GM19240 (cell line): ENCODE measurements at regions not wholly inside any gene's neighbourhood (a gene's known extent, or its start where the extent isn't known, plus 50 kb on each side); places are given as distances from the start of the nearest gene placed in this dataset.

ENCODE experiments used
- DNase-seq: peaks from one replicate; pipeline ENCODE4 v3.0.0; 2011; ENCODE audit warnings: low spot score; ENCODE audit not compliant: insufficient read length

DNA sequence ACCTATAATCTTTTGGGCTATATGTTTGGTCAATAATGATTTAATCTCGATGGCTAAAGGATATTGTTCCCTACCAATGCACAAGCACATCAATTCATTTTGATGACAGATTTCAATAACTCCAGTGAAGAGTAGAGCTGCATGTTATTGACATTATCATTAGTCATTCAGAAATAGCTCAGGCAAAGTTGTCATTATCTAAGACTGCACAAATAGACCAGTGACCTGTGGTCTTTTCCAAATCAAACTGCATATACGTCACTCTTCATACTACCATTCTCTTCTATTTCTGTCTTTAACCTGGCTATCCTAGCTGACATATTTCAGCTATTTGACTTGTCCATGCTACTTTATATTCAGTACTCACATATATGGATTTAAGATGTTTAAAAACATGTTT is 1050.8 kb downstream of the C4orf33 start:
- no peak for DNase-seq

DNA sequence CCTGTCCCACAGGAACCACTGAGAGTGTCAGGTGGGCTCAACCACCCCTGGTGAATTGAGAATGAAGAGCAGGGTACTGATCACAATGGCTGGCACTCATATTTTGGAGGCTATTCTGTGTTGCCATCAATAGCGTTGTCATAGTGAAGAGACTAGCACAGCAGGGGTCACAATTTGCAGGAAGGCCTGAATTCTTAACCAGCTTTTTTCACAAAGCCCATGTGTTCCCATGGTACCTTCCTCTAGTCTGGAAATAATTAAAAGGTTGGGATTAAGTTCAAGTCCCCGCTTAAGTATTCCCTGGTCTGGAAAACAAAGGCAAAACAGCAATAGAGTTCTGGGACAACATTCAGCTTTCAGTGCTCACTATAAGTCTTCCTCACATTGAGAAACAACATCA is 1051.7 kb downstream of the C4orf33 start:
- DNase-seq: no peak

DNA sequence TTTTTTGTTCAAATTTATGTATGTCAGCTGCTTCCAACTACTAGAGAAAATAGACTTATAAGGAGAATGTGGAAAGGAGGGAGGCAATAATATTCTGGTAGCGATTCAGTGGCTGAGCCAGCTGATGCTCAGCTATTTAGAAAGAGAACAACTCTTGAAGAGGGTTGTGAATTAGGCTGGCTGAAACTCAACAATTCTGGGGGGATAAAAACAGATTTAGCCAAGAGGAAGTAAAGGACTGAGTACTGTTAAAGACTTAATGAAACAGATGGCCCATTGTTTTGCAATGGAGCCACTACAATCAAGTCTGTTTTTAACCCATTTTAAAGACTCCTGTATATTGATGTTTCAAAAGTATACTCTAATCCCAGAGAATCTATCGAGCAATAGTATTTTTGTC is 1058.9 kb downstream of the C4orf33 start:
- DNase-seq: no peak

DNA sequence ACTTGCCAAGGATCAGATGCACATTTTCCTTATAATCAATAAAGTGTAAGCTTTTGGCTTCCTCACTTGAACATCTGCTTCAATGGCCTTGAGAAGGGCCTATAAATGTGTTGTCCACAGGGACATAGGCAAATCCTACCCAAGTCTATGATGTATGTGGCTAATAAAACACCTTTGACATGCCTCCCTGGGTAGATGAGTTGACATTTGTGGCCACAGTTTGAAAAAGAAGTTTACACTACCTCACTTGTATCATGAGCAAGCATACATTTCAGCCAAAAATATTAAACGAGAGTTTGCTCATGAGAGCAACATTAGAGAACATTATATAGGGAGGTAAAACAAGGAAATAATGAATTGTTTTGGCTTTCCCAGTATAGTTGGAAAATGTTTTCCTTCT is 1067.7 kb downstream of the C4orf33 start:
- no peak for DNase-seq

DNA sequence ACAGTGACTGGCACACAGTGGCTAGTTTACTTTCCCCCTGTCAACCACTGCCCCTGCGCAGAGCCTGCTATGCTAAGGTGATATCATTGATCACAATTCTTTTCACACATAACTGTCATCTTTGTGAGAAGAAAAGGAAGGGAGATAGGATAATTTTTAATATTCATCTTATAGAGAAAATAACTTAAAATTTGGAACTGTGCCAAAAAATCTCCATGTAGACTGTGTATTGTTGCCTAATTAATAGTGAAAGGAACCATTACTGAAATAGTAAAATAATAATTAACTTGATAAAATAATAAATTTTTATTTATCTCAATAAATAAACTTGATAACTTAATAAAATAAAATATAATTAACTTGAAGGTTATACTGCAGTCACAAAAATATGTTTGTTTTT is 1069.4 kb downstream of the C4orf33 start:
- no peak for DNase-seq

DNA sequence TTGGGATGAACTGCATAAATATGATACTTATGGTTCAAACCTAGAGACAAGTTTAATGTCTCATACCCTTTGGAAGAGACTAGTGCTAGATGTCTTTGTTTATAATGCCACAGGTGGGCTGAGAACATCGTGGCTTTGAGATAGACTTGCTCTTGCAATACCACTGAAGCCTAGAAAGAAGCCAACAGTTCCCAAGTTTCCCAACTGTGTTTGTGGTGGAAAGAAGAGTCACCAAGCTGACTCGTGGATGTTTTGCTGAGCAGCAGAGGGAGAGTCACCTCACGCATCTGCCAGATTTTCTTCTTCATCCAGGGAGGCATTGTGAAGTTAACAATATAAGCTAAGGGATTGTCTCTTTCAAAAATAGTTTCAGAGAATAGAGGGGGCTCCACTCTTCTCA is 1076.2 kb downstream of the C4orf33 start:
- no peak for DNase-seq

DNA sequence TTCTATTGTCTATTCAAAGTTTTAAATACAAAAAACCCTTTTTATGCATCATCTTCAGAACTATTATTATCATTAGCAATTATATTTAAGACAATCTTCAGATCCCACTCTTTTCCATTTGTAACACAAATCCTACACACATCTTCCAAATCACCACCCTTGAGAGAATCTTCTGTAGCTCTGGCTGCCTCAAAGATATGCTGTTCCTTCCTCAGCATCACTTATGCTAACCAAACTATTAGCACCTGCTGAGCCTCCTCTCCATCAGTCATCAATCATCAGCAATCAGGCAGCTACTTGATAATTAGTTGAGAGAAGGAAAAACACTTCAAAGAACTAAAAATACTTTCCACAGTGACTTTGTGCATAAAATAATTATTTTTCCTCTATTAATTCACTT is 1082.2 kb downstream of the C4orf33 start:
- no peak for DNase-seq

DNA sequence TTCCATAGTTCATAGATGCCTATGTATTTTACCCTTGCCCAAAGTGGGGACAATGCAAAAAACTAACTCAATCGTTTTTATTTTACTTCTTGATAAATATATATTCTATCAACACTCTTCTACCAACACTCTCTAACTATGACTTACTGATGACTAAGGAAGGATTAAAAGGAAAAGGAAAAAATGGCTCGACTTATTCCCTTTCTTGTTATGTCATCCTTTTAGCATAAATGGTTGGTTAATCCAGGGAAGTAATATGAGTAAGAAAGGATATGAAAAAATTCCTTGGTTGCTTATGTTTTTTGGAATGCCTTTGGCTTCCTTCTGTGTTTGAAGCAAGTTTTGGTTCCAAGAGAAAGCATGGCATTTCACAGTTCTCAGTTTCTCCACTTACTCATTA is 1087.1 kb downstream of the C4orf33 start:
- DNase-seq: no peak

DNA sequence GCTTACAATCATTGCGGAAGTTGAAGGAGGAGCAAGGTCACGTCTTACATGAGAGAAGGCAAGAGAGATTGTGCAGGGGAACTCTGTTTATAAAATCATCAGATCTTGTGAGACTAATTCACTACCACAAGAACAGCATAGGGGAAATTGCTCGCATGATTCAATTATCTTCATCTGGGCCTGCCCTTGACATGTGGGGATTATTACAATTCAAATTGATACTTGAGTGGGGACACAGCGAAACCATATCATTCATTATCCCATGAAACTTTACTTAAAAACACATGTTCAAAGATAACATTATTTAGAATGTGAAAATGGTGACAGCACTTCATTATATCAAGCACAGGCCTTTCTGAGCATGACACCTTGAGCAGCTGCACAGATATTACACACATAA is 1087.8 kb downstream of the C4orf33 start:
- no peak for DNase-seq

DNA sequence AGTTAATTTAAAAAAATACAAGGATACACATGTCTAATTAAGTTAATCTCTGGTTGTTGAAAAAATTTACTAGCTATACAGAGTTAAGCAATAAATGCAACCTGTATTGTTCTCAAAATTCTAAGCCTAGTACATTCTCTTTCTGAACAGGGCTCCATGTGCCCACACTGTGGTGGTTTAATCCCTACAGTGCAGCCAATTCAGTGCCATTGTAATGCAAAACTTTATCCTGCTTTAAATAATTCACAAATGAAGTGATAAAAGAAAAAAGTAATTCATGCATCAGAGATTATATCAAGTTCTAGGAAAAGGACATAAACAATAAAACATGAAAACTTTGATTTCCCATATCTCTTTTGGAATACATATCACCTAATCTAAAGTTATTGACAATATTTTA is 1089.2 kb downstream of the C4orf33 start:
- no peak for DNase-seq

DNA sequence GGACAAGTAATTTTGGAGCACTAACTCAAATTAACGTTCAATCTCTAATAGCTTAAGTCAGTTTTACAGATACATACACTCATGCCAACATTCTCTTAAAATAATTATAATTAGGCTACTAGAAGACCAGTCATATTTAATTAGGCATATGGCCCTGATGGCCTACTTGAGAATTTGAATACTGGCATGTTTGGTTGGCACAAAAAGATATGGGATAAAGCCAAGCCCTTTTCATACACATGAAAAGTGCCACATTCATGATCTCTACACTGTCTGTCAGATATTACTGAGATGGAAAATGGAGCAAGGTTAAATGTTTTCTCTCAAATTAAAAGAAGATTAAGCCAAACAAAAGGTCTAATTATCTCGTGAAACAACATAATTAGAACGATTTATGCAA is 1091.0 kb downstream of the C4orf33 start:
- no peak for DNase-seq

DNA sequence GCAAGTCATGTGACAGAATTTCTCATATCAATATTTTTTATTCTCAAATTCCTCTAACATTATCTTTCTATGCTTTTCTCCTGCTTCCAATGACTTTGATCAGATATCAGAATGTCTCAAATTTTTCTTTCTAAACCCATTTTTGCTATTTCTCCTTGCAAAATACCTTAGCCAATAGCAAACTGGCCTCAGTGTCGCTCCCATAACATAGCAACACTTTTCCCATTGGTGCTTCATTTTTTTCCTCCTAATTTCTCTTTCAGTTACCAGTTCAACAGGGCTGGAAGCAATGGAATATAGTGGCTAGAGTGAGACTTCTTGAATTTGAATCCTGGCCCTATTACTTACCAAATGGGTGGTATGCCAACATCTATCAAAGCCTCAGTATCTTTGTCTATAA is 1091.6 kb downstream of the C4orf33 start:
- DNase-seq: no peak

DNA sequence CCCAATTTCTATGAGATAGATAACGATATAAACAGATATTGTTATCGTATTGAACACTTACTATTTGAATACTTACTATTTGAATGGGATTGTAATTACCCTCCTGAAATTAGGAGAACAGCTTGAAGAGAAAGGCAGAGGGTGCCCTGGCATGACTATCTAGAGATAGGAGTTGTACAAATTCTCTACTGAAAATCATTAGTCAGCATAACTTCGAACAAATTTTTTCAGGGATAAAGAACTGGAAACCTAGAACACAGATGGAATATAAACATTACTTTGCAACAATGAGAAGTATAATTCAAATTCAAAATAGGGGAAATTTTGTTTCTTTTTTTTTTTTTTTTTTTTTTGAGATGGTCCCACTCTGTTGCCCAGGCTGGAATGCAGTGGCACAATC is 1096.8 kb downstream of the C4orf33 start:
- DNase-seq: no peak

DNA sequence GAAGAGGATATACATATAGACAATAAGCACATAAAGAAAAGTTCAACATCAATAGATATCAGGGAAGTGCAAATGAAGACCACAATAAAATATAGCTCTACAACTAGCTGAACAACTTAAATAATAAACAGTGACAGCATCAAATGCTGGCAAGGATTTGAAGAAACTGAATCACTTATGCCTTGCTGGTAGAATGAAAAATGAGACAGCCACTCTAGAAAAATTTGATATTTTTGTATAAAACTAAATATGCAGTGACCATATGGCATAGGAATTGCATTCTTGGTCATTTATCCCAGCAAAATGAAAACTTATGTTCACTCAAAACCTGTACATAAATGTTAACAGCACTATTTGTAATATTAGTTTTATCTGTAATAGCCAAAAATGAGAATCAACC is 1102.0 kb downstream of the C4orf33 start:
- no peak for DNase-seq

DNA sequence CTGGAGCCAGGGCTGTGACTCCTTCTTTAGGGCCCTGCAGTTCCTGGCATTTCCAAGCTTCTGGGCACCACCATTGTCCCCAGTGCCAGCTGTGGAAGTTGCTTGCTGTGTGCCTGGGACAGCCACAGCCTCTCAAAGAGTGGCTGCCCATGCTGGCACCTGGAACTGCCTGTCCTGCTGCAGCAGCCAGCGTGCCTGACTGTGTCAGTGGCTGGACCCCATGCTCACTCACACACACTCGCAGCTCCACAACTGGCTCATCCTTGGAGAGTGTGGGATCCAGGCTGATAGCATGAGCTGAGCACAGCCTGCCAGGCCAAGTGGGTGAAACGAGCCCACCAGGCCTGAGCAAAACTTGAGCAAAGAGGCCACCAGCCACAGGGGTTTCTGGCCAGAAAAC is 1107.6 kb downstream of the C4orf33 start:
- DNase-seq: no peak

DNA sequence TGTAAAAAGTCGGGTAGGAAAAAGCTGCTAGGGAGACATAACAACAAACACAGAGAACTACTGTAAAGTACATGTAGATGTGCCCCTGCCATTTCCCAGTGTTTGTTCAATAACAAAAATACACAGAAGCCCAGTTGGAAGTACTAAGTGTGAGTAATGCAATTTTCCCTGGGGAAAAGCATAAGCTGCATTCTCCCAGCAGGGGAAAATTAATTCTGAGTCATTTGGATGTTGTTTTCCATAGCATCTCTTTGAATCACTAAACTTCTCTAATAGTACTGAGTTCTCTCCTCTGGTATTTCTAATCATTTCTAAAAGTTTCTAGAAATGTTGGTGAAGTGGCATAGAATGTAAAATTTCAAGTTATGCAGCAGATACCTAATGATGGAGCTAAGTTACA is 1114.9 kb downstream of the C4orf33 start:
- DNase-seq: no peak

DNA sequence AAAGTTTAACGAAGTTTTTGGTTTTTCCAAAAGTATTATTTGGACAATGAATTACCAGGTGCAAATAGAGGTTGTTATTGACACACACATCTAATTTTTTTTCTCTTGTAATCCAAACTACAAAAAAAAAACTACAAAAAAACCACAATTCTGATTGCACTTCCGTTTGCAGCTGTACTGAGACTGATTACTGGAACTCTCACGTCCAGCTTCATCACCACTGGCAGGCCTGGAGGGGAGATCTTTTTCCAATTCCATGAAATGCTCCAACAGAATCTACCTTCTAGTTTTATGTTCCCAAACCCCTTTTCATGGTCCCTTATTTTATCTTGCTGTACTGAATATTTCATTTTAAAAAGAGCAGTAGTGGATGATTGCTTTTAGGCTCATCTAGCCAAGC is 1118.3 kb downstream of the C4orf33 start:
- DNase-seq: no peak

DNA sequence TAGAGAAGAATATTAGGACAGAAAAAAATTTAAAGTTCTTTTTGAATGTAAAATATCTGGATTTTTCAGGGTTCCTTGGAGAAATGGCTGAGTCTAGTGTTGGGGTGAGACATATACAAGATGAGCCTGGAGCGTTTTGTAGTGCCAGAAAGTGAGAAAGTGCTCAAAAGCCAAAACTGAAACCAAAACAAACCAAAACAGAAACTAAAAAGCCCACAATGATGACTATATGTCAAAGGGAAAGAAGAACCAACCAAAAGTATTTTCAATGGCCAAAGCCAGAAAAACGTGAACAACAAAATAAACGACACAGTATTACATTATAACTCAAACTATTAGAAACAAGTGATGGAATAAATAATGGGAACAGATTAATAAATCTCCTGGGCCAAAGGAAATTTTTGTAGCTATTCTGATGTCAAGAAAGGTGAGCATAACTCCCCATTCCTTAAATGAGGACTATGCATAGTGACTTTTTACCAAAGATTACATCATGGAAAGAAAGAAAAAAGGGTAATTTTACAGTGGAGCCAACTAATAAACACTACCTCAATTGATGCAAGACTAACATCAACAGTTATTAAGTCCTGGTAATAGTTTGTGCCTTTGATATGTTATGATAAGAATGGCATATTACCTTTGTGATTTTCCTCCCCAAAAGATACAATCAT is 1137.6 kb downstream of the C4orf33 start:
- no peak for DNase-seq

DNA sequence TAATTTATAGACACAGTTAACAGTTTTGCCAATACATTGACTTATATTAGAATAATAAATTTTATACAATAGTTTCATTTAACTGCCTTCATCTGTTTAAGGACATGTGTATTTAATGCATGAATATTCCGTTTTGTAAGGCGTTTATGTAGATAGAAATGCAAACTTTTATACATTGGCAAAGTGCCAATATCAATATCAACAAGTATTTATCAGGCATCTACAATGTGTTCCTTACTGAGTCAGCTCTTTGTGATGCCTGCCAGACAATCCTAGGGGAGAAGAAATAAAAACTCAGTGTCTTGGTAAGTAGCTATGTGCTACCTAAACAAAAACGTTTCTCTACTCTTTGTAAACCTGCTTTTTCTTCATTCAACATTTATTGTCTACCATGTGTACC is 1142.2 kb downstream of the C4orf33 start:
- no peak for DNase-seq

DNA sequence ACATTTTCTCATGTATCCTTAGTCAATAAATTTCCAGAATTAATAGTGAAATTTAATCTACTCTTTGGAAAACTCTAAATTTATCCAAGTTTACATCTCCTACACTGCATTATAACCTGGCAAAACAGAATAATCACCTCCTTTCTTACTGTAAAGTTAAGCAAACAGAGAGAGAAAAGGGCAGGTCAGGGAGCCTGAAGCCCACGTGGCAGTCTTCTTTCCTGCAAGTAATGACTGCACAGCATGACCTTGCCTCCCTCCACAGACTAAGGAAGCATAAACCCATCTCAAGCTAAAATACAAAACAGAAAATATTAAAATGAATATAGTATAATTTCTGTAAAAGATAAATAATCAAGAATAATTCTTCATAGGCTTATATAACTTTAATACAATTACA is 1153.0 kb downstream of the C4orf33 start:
- DNase-seq: no peak

DNA sequence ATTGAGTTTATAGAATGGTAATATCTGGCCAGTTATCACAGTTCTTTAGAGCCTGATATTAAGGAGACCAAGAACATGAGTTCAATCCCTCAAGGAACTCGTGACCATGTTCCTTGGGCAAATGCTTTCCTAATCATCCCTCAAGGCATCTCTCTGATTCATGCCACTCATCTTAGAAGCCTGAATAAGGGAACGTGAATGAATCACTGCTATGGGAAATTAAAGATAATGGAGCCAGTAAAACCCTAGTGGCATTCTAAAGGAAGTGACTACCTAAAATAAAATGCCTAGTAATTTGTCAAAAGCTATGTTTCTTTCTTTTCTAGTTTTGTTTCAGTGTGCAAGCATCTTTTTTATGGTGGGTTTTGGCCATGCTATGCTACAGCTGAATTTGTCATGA is 1161.3 kb downstream of the C4orf33 start:
- DNase-seq: no peak

DNA sequence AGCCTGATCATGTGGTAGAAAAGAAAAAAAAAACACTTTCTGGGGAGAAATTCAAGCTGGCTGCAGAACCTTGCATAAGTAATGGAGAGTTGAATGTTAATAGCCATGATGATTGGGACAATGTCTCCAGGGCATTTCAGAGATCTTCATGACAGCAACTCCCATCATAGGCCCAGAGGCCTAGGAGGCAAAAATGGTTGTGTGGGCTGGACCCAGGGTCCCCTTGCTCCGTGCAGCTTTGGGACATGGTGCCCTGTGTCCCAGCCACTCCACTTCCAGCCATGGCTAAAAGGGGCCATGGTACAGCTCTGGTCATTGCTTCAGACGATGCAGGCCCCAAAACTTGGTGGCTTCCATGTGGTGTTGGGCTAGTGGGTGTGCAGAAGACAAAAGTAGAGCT is 1170.9 kb downstream of the C4orf33 start:
- no peak for DNase-seq

DNA sequence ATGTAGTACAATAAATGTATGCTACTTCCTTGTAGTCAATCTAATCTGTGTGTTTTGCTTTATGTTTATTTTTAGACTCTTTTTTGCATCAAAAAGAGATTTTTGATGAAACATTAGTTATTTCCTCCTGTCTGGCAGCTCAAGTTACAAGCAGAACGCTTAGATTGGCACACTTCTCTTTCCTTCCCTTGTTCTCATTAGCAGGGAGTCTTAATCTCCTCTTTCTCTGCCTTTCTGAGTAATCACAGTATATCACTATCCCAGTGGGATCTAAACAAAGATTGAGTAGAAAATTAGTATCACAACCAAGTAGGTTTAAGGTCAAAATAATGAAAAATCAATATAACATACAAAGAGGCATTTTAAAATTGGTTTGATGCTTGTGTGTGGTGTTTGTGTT is 1192.6 kb downstream of the C4orf33 start:
- no peak for DNase-seq

DNA sequence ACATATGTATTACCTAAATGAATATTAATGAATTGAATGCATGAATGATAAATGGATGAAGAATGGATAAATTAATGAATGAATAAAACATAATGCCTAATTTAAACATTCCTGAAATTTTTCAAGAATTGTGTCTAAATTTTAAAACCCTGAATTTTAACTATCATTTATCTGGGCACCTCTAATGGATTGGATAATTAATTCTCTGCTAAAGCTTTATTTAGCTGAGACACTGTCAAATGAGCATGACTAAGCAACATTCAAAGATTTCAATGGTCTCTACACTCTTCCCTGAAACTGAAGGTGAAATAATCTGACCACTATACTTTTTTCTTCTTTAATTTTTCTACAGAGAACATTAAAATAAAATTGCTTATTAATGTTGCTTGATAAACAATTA is 1197.7 kb downstream of the C4orf33 start:
- DNase-seq: no peak
